IPS-18c (cell line): ENCODE measurements at regions not wholly inside any gene's neighbourhood (a gene's known extent, or its start where the extent isn't known, plus 50 kb on each side); places are given as distances from the start of the nearest gene placed in this dataset.

Source experiments
- H3K4me3 ChIP-seq: 2 replicates; pipeline ENCODE4 v1.7.0; 2013; ENCODE audit warnings: low read depth, mild to moderate bottlenecking, low read length, moderate library complexity; ENCODE audit not compliant: insufficient read depth
- H3K9me3 ChIP-seq: one replicate; pipeline ENCODE4 v1.6.1; 2013; ENCODE audit warnings: mild to moderate bottlenecking, low read length, moderate library complexity; ENCODE audit not compliant: control insufficient read depth, insufficient read depth

DNA sequence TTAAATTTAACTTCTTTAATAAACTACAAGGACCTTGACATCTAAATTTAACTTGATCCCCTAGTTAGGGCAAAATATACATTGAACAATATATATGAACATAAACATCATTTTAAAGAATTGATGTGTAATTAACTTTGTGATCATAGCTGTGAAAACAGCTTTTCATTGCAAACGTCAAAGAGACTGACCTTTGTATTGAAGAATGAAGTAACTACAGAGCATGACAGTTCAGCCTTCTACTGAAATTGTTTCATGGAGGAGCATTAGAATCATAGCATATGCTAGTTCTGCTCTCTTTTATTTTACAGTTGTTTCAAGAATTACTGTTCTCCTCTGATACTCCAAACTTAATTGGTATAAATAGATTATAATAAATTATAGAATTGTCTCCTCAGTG, 123.4 kb upstream of the PRR20A start:
- no peaks in the 10 kb centered on the region for H3K9me3 ChIP-seq
- no peak overlapping the region for H3K4me3 ChIP-seq

DNA sequence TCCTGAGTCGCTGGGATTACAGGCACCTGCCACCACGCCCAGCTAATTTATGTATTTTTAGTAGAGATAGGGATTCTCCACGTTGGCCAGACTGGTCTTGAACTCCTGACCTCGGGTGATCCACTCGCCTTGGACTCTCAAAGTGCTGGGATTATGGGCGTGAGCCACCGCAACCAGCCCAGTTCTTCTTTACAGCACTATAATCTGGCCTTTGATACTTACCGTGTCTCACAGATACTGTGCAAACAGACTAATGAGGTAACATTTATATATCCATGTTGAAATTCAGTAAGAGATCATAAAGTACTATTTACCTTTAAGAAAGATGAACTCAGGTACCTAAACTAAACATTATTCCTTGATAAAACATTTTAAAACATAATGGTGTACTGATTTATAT, 121.8 kb upstream of the PRR20A start:
- H3K9me3 ChIP-seq = no peaks in the 10 kb centered on the region
- H3K4me3 ChIP-seq = no peak overlapping the region

DNA sequence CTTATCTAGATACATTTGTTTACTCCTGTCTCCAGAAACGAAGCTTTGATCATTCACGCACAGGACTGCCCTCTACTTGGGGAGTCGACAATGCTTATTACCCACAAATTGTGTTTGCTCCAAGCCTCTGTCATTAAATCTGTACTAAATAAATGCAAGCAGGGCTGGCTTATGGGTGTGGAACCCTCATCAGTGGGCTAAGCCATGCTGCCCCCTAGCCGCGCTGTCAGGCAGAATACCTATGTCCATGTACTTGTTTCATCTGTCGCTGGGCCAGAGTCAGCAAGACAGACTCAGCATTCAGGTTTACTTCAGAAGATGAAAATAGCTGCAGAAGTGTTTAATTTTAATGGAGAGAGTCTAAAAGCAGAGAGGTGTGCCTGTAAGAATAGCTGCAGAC, 110.0 kb upstream of the PRR20A start:
- no peak overlapping the region for H3K4me3 ChIP-seq
- H3K9me3 ChIP-seq = peaks cover 3% of the 10 kb centered on the region

DNA sequence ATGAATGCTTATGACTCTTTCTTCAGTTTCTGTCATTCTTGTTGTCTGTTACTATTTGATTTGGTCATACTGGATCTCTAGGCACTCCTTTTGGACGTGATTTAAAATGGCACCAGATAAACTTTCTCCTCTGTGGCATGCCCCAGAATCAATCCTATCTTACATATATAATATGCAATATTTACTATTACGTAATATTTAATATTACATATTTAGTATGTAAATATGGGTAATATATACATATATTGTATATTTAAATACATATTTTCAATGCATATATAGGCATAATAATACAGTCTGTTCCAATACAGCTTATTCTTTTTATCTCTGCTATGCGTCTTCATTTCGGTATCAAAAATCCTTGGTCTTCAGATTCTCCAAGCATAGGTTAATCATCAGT, 104.4 kb upstream of the PRR20A start:
- no peaks in the 10 kb centered on the region for H3K9me3 ChIP-seq
- H3K4me3 ChIP-seq = no peak overlapping the region

DNA sequence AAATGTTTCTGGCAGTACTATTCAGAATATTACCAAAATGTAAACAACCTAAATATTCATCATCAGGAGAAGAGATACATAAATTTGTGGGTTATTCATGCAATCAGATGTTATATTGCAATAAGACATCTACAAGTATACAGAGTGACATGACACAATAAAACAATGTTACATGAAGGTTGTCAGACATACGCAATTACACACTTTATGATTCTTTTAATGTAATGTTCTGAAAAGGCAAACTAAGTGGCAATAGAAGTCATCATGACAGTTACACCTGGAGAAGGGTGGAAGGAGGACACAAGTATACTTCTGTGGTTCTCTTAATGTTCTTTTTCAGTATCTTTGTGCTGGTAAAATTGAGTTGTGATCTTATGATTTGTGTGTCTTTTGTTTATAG, 95.8 kb upstream of the PRR20A start:
- Histone ChIP-seq H3K4me3 (no peak overlapping the region), H3K9me3 (no peaks in the 10 kb centered on the region)

DNA sequence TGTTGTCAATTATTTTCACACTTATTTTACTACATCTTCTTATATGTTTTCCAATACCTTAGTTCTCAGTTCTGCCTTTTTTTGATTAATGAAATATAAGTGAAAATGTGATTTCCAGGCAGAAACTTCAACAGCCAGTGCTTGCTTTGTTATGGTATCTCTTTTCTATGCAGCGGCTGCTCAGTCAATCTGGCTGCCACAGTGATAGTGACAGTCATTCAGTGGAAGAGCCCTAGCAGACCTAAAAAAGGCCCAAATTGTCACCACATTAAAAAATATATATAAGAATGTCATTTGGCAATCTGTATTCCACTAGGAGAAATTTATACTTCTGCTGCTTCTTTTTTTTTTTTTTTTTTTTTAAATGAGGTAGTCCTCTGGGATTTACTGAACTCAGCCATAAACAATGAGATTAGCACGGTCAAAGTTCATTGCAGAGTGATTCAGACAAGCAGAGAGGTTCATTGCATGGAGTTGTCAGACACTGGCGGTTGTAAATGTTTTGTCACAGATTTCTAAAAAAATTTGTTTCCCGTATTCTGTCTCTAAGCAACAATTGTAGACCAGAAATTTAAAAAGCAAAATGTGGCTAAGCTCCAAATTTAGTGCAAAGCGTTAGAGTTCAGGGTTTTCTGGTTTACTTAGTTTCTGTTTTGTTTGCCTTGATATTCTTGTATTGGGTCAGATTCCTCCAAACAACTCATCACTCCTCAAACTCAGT, 94.7 kb upstream of the PRR20A start:
- H3K9me3 ChIP-seq = no peaks in the 10 kb centered on the region
- H3K4me3 ChIP-seq = no peak overlapping the region

DNA sequence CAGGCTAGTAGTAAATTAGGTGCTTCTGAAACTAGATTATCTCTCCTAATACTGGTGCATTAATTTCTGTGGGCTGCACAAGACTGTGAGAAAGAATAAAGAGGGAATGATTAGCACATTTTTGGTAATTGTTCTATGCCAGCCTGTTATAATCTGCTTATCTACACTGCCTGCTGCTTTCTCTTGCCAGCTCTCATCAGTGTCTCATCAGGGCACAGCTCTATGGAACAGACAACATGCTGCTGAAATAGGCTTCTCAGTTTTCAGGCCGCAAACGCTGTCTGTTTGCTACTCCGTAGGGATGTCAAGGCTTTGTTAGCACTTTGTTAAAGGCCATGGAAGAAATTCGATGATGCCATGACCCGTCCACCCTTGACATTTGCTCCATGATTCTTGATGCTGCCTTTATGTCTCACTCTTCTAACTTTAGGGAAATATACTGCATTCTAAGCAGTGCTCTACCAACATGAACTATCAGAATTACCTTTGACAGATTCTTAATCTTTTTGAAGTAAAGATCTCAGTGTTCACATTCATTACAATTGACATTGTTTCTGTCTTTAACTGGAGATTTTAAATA, 84.0 kb upstream of the PRR20A start:
- no peak overlapping the region for H3K4me3 ChIP-seq
- H3K9me3 ChIP-seq = no peaks in the 10 kb centered on the region

DNA sequence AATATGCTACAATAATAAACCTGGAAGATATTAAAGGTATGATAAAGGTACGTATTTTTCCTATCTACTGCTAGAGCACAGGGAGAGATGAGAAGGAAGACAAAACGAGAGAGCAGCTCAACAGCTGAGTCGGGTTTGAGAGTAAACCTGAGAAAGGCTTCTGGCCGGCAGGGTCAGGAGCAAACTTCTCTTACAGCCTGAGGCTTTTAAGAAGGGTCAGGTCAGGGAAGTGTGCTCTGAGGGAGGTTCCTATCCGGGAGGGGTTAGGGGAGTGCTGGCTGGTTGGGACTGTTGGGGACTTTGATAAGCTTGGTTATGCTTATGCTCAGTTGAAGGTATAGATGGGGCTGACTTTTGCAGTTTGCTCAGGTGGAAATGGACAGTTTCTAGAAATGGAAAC, 77.7 kb upstream of the PRR20A start:
- Histone ChIP-seq H3K4me3 (no peak overlapping the region), H3K9me3 (no peaks in the 10 kb centered on the region)

DNA sequence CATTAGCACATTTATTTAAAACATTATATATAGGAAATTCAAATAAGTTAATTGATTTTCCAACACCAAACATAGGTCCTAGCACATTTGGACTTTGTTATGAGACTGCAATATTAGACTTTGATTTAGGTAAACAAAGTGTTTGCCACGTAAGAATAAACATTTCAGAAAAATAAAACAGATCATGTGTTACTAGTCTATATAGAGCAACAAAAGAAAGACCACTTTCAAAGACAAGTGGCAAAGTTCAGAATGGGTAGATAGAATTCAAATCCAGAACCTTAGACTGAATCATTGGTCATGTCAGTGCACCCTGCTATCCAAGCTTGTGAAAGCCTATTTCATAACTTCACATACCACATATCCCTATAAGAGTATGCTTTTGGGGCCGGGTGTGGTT, 66.7 kb upstream of the PRR20A start:
- H3K9me3 ChIP-seq = no peaks in the 10 kb centered on the region
- no peak overlapping the region for H3K4me3 ChIP-seq

DNA sequence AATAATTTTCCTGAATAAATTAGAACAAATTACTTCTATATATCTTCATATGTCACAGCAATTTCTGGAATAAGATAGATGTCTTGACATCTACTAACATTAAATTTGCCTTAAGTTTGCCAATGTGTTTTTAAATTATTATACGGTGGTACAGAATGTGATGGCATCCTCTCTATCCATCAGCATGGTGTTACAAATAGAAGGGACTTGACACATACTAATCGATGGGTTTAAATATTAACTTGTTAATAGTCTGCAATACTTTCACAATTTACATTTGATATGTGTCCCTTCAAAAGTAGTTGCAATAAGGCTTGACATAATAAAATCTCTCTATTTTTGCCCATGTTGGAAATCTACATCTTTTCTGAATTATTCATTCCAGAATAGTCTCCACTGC, 65.1 kb upstream of the PRR20A start:
- Histone ChIP-seq H3K4me3 (no peak overlapping the region), H3K9me3 (no peaks in the 10 kb centered on the region)

DNA sequence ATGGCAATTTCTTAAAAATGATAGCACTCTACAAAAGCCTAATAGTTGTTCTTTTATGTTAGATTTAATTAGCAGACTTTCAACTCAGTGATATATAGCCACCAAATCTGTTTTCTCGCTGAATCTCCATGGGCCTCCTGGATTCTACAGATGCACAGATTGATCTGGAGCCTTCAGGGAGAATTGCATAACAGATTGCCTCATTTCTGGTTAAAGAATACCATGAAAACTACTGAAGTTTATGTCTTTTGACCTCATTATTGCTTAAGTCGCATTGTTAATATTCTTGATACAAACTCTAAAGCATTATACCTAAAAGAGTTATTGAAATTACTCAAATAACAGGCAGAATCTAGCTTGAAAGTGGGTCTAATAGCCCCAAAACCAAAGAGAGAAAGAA, 53.7 kb upstream of the PRR20A start:
- no peaks in the 10 kb centered on the region for H3K9me3 ChIP-seq
- H3K4me3 ChIP-seq = no peak overlapping the region
